ENCODE measurements at regions not wholly inside any gene's neighbourhood (a gene's known extent, or its start where the extent isn't known, plus 50 kb on each side); places are given as distances from the start of the nearest gene placed in this dataset.

- H3K4me3 ChIP-seq (ENCODE audit: low read length) = no peak overlapping the region
- no peaks in the 10 kb centered on the region for H3K9me2 ChIP-seq (replicated peaks; ENCODE audit: control insufficient read depth, low read length)
- no peaks in the 10 kb centered on the region for H4K20me1 ChIP-seq (ENCODE audit: control insufficient read depth, insufficient read depth, low read depth, low read length)
- H3K27me3 ChIP-seq (ENCODE audit: control insufficient read depth, low read length) = peaks cover 28% of the 10 kb centered on the region
- TF ChIP-seq CTCF (IDR thresholded peaks at IDR 0.05; ENCODE audit: low read depth, low read length, poor library complexity, severe bottlenecking) = no peak
- TF ChIP-seq EZH2phosphoT487 (IDR thresholded peaks at IDR 0.05; ENCODE audit: borderline replicate concordance, low read length) = no peak
- H3K27ac ChIP-seq (ENCODE audit: low read depth, low read length) = no peak overlapping the region
- no peaks in the 10 kb centered on the region for H3K36me3 ChIP-seq (ENCODE audit: control insufficient read depth, low read length)
- H3F3A ChIP-seq (ENCODE audit: control insufficient read depth, insufficient read depth) = no peaks in the 10 kb centered on the region
- no peaks in the 10 kb centered on the region for H3K4me1 ChIP-seq (ENCODE audit: control insufficient read depth, low read length)
- H3K79me2 ChIP-seq (ENCODE audit: control insufficient read depth, low read length) = no peaks in the 10 kb centered on the region
- H3K4me2 ChIP-seq (ENCODE audit: low read length) = no peak overlapping the region
- no peaks in the 10 kb centered on the region for H3K9me3 ChIP-seq (ENCODE audit: control insufficient read depth, insufficient read depth, low read length)
Observed at GRCh38 chr15:69505956-69506556, 53.4 kb downstream of the RPLP1 start.

- Histone ChIP-seq H3K27ac (ENCODE audit: low read depth, low read length) (no peak overlapping the region), H3K27me3 (ENCODE audit: control insufficient read depth, low read length) (peaks cover 28% of the 10 kb centered on the region), H3K4me3 (ENCODE audit: low read length) (no peak overlapping the region), H3K9me2 (replicated peaks; ENCODE audit: control insufficient read depth, low read length) (no peaks in the 10 kb centered on the region), H3K4me2 (ENCODE audit: low read length) (no peak overlapping the region), H4K20me1 (ENCODE audit: control insufficient read depth, insufficient read depth, low read depth, low read length) (no peaks in the 10 kb centered on the region), H3K9me3 (ENCODE audit: control insufficient read depth, insufficient read depth, low read length) (no peaks in the 10 kb centered on the region), H3F3A (ENCODE audit: control insufficient read depth, insufficient read depth) (no peaks in the 10 kb centered on the region), H3K79me2 (ENCODE audit: control insufficient read depth, low read length) (no peaks in the 10 kb centered on the region), H3K36me3 (ENCODE audit: control insufficient read depth, low read length) (no peaks in the 10 kb centered on the region), H3K4me1 (ENCODE audit: control insufficient read depth, low read length) (no peaks in the 10 kb centered on the region)
- TF ChIP-seq CTCF (IDR thresholded peaks at IDR 0.05; ENCODE audit: low read depth, low read length, poor library complexity, severe bottlenecking) (no peak), EZH2phosphoT487 (IDR thresholded peaks at IDR 0.05; ENCODE audit: borderline replicate concordance, low read length) (no peak)
Observed at GRCh38 chr15:69508659-69509058, 56.0 kb downstream of the RPLP1 start.

- TF ChIP-seq CTCF (IDR thresholded peaks at IDR 0.05; ENCODE audit: low read depth, low read length, poor library complexity, severe bottlenecking) (no peak), EZH2phosphoT487 (IDR thresholded peaks at IDR 0.05; ENCODE audit: borderline replicate concordance, low read length) (no peak)
- H3K36me3 ChIP-seq (ENCODE audit: control insufficient read depth, low read length) = no peaks in the 10 kb centered on the region
- no peaks in the 10 kb centered on the region for H3K79me2 ChIP-seq (ENCODE audit: control insufficient read depth, low read length)
- no peak overlapping the region for H3K4me3 ChIP-seq (ENCODE audit: low read length)
- H3K9me3 ChIP-seq (ENCODE audit: control insufficient read depth, insufficient read depth, low read length) = no peaks in the 10 kb centered on the region
- H3K4me1 ChIP-seq (ENCODE audit: control insufficient read depth, low read length) = no peaks in the 10 kb centered on the region
- no peak overlapping the region for H3K4me2 ChIP-seq (ENCODE audit: low read length)
- H3K9me2 ChIP-seq (replicated peaks; ENCODE audit: control insufficient read depth, low read length) = no peaks in the 10 kb centered on the region
- no peak overlapping the region for H3K27ac ChIP-seq (ENCODE audit: low read depth, low read length)
- H4K20me1 ChIP-seq (ENCODE audit: control insufficient read depth, insufficient read depth, low read depth, low read length) = no peaks in the 10 kb centered on the region
- H3F3A ChIP-seq (ENCODE audit: control insufficient read depth, insufficient read depth) = no peaks in the 10 kb centered on the region
- peaks cover 26% of the 10 kb centered on the region for H3K27me3 ChIP-seq (ENCODE audit: control insufficient read depth, low read length)
Observed at GRCh38 chr15:69509131-69509530, 56.5 kb downstream of the RPLP1 start.

Data from DOHH2 (cell line).